OCI-LY7 (cell line): ENCODE measurements at regions not wholly inside any gene's neighbourhood (a gene's known extent, or its start where the extent isn't known, plus 50 kb on each side); places are given as distances from the start of the nearest gene placed in this dataset.

Source experiments
- BruUV-seq: library from RNA; stranded (reverse); fragments of 400-500 nt; replicated peaks from 2 replicates; lab custom pipeline; 2021; lab: Mats Ljungman, UMichigan
- CTCF ChIA-PET: fragments of 300-600 bp; sonication (Branson Sonifier 250); formaldehyde crosslinking; loops from one replicate; lab custom pipeline; 2022; ENCODE audit warnings: antibody characterized with exemption; ENCODE audit not compliant: unreplicated experiment; lab: Charles Lee
- POLR2A ChIA-PET: fragments of 300-600 bp; sonication (Branson Sonifier 250); formaldehyde crosslinking; loops from one replicate; lab custom pipeline; 2022; ENCODE audit warnings: antibody characterized with exemption; lab: Charles Lee
- DNase-seq: peaks from one replicate; pipeline ENCODE4 v3.0.0-alpha.2; 2015; ENCODE audit warnings: low spot score
- H2AFZ ChIP-seq: fragments of 200-600 bp; sonication (generic), shearing (Covaris generic); 2 replicates; pipeline ENCODE4 v1.6.1; 2014; ENCODE audit warnings: mild to moderate bottlenecking, antibody characterized with exemption, low read length, moderate library complexity
- H3K27ac ChIP-seq: fragments of 200-600 bp; sonication (generic); 2 replicates; pipeline ENCODE4 v1.5.1; 2014; ENCODE audit warnings: mixed run types, low read depth, mild to moderate bottlenecking, moderate library complexity, low read length, inconsistent platforms; ENCODE audit not compliant: poor library complexity, severe bottlenecking
- H3K36me3 ChIP-seq: fragments of 200-600 bp; sonication (generic); 2 replicates; pipeline ENCODE4 v1.6.1; 2014; ENCODE audit warnings: mild to moderate bottlenecking, antibody characterized with exemption, low read length, moderate library complexity, mixed read lengths; ENCODE audit not compliant: insufficient read depth
- H3K4me1 ChIP-seq: fragments of 200-600 bp; sonication (generic); 2 replicates; pipeline ENCODE4 v1.5.1; 2014; ENCODE audit warnings: mild to moderate bottlenecking, low read length; ENCODE audit not compliant: insufficient read depth, poor library complexity, severe bottlenecking
- H3K4me2 ChIP-seq: fragments of 200-600 bp; sonication (generic); 2 replicates; pipeline ENCODE4 v1.6.1; 2014; ENCODE audit warnings: mild to moderate bottlenecking, low read length
- H3K4me3 ChIP-seq: fragments of 200-600 bp; sonication (generic); 2 replicates; pipeline ENCODE4 v1.5.1; 2014; ENCODE audit warnings: mild to moderate bottlenecking, low read depth, low read length; ENCODE audit not compliant: poor library complexity, severe bottlenecking
- H3K79me2 ChIP-seq: fragments of 200-600 bp; sonication (generic); 2 replicates; pipeline ENCODE4 v1.6.1; 2016; ENCODE audit warnings: low read depth, mild to moderate bottlenecking, low read length, moderate library complexity, mixed read lengths; ENCODE audit not compliant: insufficient read depth
- H3K9me2 ChIP-seq: fragments of 200-600 bp; sonication (generic); 2 replicates; pipeline ENCODE4 v1.6.1; 2016; ENCODE audit warnings: mild to moderate bottlenecking, low read length, mixed read lengths; ENCODE audit not compliant: insufficient read depth
- H3K9me3 ChIP-seq: fragments of 200-600 bp; sonication (generic); 2 replicates; pipeline ENCODE4 v1.6.1; 2014; ENCODE audit warnings: mild to moderate bottlenecking, mixed run types, low read length, mixed read lengths
- H4K20me1 ChIP-seq: fragments of 200-600 bp; sonication (generic); 2 replicates; pipeline ENCODE4 v1.6.1; 2014; ENCODE audit warnings: mild to moderate bottlenecking, antibody characterized with exemption, low read length, moderate library complexity, mixed read lengths; ENCODE audit not compliant: insufficient read depth
- EZH2phosphoT487 ChIP-seq: fragments of 200-600 bp; sonication (generic); IDR thresholded peaks from 2 replicates; pipeline ENCODE4 v1.6.1; 2018; ENCODE audit warnings: low read depth, borderline replicate concordance, mild to moderate bottlenecking, mixed run types, antibody characterized with exemption, low read length, moderate library complexity, mixed read lengths
- intact Hi-C: fragments of 100-400 bp; cut with micrococcal nuclease; formaldehyde crosslinking; loops from one replicate; pipeline ENCODE4 v1.10.0; 2022; ENCODE audit not compliant: unreplicated experiment
- TF ChIP-seq, protein P1 (sequence below): fragments of 200-600 bp; sonication (generic); conservative IDR thresholded peaks from 2 replicates; pipeline ENCODE4 v1.5.1; 2014; ENCODE audit warnings: mild to moderate bottlenecking, antibody characterized with exemption, low read length, moderate library complexity, mixed read lengths

DNA sequence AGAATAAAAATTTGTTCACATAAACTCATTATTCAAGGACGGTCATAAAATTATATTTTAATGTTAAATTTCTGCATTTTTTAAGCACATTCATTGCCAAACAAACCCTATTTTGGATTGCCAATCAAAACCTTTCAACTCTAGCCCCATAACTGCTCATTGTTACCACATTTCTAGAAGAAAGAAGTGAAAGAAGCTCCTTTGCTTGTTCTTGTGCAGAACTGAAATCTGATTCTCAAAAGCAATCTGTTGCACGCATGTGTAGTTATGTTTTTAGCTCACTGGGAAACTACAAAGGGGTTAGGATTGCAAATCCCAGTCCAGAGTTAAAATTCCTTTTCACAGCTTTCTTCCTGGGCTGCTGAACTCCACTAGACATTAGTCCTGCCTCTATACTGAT lies 109.5 kb upstream of the MIR17HG start:
- no peaks in the 10 kb centered on the region for H3K9me3 ChIP-seq
- H3K79me2 ChIP-seq = no peaks in the 10 kb centered on the region
- no peak overlapping the region for H3K4me3 ChIP-seq
- H3K4me2 ChIP-seq = no peak overlapping the region
- no peaks in the 10 kb centered on the region for H4K20me1 ChIP-seq
- BruUV-seq = no TSS peak
- no peak overlapping the region for H3K27ac ChIP-seq
- H3K36me3 ChIP-seq = no peaks in the 10 kb centered on the region
- POLR2A ChIA-PET = interaction anchor here (0.5 to 7.3 kb wide), 14 partner anchors 8 to 654 kb away, joined by 3 to 63 read pairs (median 4); no protein-coding TSS in a partner anchor
- intact Hi-C loops = no loop called here
- H3K4me1 ChIP-seq = no peaks in the 10 kb centered on the region
- no peak for TF ChIP-seq EZH2phosphoT487
- TF ChIP-seq, protein P1, sequence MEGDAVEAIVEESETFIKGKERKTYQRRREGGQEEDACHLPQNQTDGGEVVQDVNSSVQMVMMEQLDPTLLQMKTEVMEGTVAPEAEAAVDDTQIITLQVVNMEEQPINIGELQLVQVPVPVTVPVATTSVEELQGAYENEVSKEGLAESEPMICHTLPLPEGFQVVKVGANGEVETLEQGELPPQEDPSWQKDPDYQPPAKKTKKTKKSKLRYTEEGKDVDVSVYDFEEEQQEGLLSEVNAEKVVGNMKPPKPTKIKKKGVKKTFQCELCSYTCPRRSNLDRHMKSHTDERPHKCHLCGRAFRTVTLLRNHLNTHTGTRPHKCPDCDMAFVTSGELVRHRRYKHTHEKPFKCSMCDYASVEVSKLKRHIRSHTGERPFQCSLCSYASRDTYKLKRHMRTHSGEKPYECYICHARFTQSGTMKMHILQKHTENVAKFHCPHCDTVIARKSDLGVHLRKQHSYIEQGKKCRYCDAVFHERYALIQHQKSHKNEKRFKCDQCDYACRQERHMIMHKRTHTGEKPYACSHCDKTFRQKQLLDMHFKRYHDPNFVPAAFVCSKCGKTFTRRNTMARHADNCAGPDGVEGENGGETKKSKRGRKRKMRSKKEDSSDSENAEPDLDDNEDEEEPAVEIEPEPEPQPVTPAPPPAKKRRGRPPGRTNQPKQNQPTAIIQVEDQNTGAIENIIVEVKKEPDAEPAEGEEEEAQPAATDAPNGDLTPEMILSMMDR = no peak
- H3K9me2 ChIP-seq = no peaks in the 10 kb centered on the region; the same call in 1 of the 2 replicates
- H2AFZ ChIP-seq = no peak overlapping the region
- DNase-seq = no peak
- CTCF ChIA-PET = interaction anchor here (1.2 kb wide), 1 partner anchor 50 kb away, joined by 3 read pairs; no protein-coding TSS in a partner anchor

GRCh38 chr13:91240341-91240740 lies 107.1 kb upstream of the MIR17HG start:
- TF ChIP-seq, protein P1 = no peak
- TF ChIP-seq EZH2phosphoT487 = no peak
- H3K79me2 ChIP-seq = no peaks in the 10 kb centered on the region
- no peaks in the 10 kb centered on the region for H3K9me2 ChIP-seq
- intact Hi-C loops = no loop called here
- DNase-seq = no peak
- no peak overlapping the region for H2AFZ ChIP-seq
- no peak overlapping the region for H3K4me3 ChIP-seq
- H3K36me3 ChIP-seq = no peaks in the 10 kb centered on the region
- ChIA-PET POLR2A (interaction anchor here (0.6 to 2.4 kb wide), 5 partner anchors 11 to 493 kb away, joined by 3 to 10 read pairs (median 3); no protein-coding TSS in a partner anchor), CTCF (no interaction called here)
- H3K4me2 ChIP-seq = no peak overlapping the region
- no peak overlapping the region for H3K27ac ChIP-seq
- no peaks in the 10 kb centered on the region for H3K9me3 ChIP-seq
- BruUV-seq = no TSS peak
- H4K20me1 ChIP-seq = no peaks in the 10 kb centered on the region
- no peaks in the 10 kb centered on the region for H3K4me1 ChIP-seq

GRCh38 chr13:91241221-91241933 lies 106.1 kb upstream of the MIR17HG start:
- no peak overlapping the region for H2AFZ ChIP-seq
- TF ChIP-seq EZH2phosphoT487 = no peak
- TF ChIP-seq, protein P1 = no peak
- ChIA-PET CTCF (no interaction called here), POLR2A (interaction anchor here (0.6 to 2.4 kb wide), 2 partner anchors 15 to 38 kb away, joined by 4 to 10 read pairs; no protein-coding TSS in a partner anchor)
- H3K4me2 ChIP-seq = no peak overlapping the region
- no peaks in the 10 kb centered on the region for H3K4me1 ChIP-seq
- no peaks in the 10 kb centered on the region for H3K9me3 ChIP-seq
- H3K79me2 ChIP-seq = no peaks in the 10 kb centered on the region
- DNase-seq = no peak
- no peak overlapping the region for H3K4me3 ChIP-seq
- no peaks in the 10 kb centered on the region for H4K20me1 ChIP-seq
- BruUV-seq = no TSS peak
- no peaks in the 10 kb centered on the region for H3K36me3 ChIP-seq
- intact Hi-C loops = no loop called here
- H3K27ac ChIP-seq = no peak overlapping the region
- H3K9me2 ChIP-seq = no peaks in the 10 kb centered on the region
